ENCODE measurements at regions not wholly inside any gene's neighbourhood (a gene's known extent, or its start where the extent isn't known, plus 50 kb on each side); places are given as distances from the start of the nearest gene placed in this dataset.

- no peak for DNase-seq (ENCODE audit: low read depth in 2 of 2)
Observed at GRCh38 chr6:67676892-67677291, 958.2 kb upstream of the ADGRB3 start.

- DNase-seq (ENCODE audit: low read depth in 2 of 2) = no peak
Observed at GRCh38 chr6:67667637-67668422, 967.3 kb upstream of the ADGRB3 start.

- DNase-seq (ENCODE audit: low read depth in 2 of 2) = no peak
Observed at GRCh38 chr6:67666177-67666964, 968.7 kb upstream of the ADGRB3 start.

- no peak for DNase-seq (ENCODE audit: low read depth in 2 of 2)
Observed at GRCh38 chr6:67664942-67665341, 970.1 kb upstream of the ADGRB3 start.

- no peak for DNase-seq (ENCODE audit: low read depth in 2 of 2)
Observed at GRCh38 chr6:67663105-67663895, 971.8 kb upstream of the ADGRB3 start.

- DNase-seq (ENCODE audit: low read depth in 2 of 2) = no peak
Observed at GRCh38 chr6:67653561-67653960, 981.5 kb upstream of the ADGRB3 start.

- no peak for DNase-seq (ENCODE audit: low read depth in 2 of 2)
Observed at GRCh38 chr6:67646550-67646949, 988.5 kb upstream of the ADGRB3 start.

- DNase-seq (ENCODE audit: low read depth in 2 of 2) = no peak
Observed at GRCh38 chr6:67643281-67643680, 991.8 kb upstream of the ADGRB3 start.

- DNase-seq (ENCODE audit: low read depth in 2 of 2) = no peak
Observed at GRCh38 chr6:67642582-67642981, 992.5 kb upstream of the ADGRB3 start.

- peak; percentile 63 to 74 for DNase-seq (ENCODE audit: low read depth in 2 of 2)
Observed at GRCh38 chr6:67640484-67640883, 994.6 kb upstream of the ADGRB3 start.

GRCh38 chr6:67639161-67639560 lies 995.9 kb upstream of the ADGRB3 start:
- DNase-seq (ENCODE audit: low read depth in 2 of 2) = no peak

- DNase-seq (ENCODE audit: low read depth in 2 of 2) = no peak
Observed at GRCh38 chr6:67634199-67634598, 1000.9 kb upstream of the ADGRB3 start.

GRCh38 chr6:67633058-67633457 lies 1002.0 kb upstream of the ADGRB3 start:
- no peak for DNase-seq (ENCODE audit: low read depth in 2 of 2)

GRCh38 chr6:67630146-67630545 lies 1004.9 kb upstream of the ADGRB3 start:
- DNase-seq (ENCODE audit: low read depth in 2 of 2) = peak; percentile 73 to 90

GRCh38 chr6:67629258-67629657 lies 1005.8 kb upstream of the ADGRB3 start:
- peak in 1 of 2 donors; percentile 1 for DNase-seq (ENCODE audit: low read depth in 2 of 2)

GRCh38 chr6:67615796-67616195 lies 1019.3 kb upstream of the ADGRB3 start:
- DNase-seq (ENCODE audit: low read depth in 2 of 2) = no peak

GRCh38 chr6:67608099-67608749 lies 1026.9 kb upstream of the ADGRB3 start:
- no peak for DNase-seq (ENCODE audit: low read depth in 2 of 2)

- DNase-seq (ENCODE audit: low read depth in 2 of 2) = peak; percentile 48 to 69
Observed at GRCh38 chr6:67606906-67607828, 1027.9 kb upstream of the ADGRB3 start.

- no peak for DNase-seq (ENCODE audit: low read depth in 2 of 2)
Observed at GRCh38 chr6:67594366-67594765, 1040.7 kb upstream of the ADGRB3 start.

- DNase-seq (ENCODE audit: low read depth in 2 of 2) = no peak
Observed at GRCh38 chr6:67593247-67593646, 1041.8 kb upstream of the ADGRB3 start.

Data from lung microvascular endothelial cell (primary cell).